ENCODE measurements at regions not wholly inside any gene's neighbourhood (a gene's known extent, or its start where the extent isn't known, plus 50 kb on each side); places are given as distances from the start of the nearest gene placed in this dataset.

DNA sequence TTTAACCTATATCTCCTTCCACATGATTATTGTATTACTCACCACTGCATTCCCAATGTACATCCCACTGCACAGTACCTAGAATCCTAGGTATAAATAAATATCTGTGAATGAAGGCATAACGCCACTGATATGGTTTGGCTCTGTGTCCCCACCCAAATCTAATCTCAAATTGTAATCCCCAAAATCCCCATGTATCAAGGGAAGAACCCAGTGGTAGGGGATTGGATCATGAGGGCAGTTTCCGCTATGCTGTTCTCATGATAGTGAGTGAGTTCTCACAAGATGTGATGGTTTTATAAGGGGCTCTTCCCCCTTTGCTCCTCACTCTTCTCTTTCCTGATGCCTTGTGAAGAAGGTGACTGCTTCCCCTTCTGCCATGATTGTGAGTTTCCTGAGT, 599.0 kb upstream of the ADGRL2 start:
- ATAC-seq: no peak
- CTCF ChIA-PET: no interaction called here
- in situ Hi-C loops (cut with HindIII; ENCODE audit: low pct_unique_long_range_greater_than_20kb, low sequenced_read_pairs): no loop called here

DNA sequence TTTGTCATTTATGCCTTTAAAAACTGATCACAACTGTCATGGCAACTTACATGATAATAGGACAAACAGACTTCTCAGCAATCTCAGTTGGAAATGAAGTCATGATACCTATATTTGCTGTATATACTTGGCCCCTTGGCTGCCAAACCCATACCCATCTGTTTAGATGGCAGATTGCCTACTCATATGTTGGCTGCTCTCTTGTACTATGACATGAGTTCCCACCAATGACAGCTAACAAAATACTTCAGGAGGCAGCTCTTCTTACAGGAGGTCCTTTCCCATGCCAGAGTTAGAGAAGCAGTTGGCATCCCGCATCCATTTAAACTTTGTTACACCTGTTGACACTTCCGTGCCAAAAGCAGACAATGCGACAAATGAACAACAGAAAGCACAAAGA, 603.1 kb upstream of the ADGRL2 start:
- Histone ChIP-seq H3K4me3 (ENCODE audit: low read depth in 2 of 2, low read length in 2 of 2) (no peak overlapping the region), H3K27ac (ENCODE audit: low read length) (no peak overlapping the region), H3K4me1 (ENCODE audit: control insufficient read depth, insufficient read depth, low read length) (no peaks in the 10 kb centered on the region), H3K27me3 (ENCODE audit: control insufficient read depth, insufficient read depth, low read length) (no peaks in the 10 kb centered on the region), H3K9me3 (ENCODE audit: control insufficient read depth, insufficient read depth, low read depth, low read length) (no peaks in the 10 kb centered on the region), H3K36me3 (ENCODE audit: control insufficient read depth, insufficient read depth, low read length) (no peaks in the 10 kb centered on the region; the same call in 1 of the 2 replicates)
- in situ Hi-C loops (cut with HindIII; ENCODE audit: low pct_unique_long_range_greater_than_20kb, low sequenced_read_pairs) (no loop called here), intact Hi-C loops (cut with micrococcal nuclease; ENCODE audit: unreplicated experiment) (no loop called here)
- no TSS peak for BruUV-seq (replicated peaks)
- DNase-seq (ENCODE audit: low read depth, low spot score): no peak
- TF ChIP-seq, protein P1, sequence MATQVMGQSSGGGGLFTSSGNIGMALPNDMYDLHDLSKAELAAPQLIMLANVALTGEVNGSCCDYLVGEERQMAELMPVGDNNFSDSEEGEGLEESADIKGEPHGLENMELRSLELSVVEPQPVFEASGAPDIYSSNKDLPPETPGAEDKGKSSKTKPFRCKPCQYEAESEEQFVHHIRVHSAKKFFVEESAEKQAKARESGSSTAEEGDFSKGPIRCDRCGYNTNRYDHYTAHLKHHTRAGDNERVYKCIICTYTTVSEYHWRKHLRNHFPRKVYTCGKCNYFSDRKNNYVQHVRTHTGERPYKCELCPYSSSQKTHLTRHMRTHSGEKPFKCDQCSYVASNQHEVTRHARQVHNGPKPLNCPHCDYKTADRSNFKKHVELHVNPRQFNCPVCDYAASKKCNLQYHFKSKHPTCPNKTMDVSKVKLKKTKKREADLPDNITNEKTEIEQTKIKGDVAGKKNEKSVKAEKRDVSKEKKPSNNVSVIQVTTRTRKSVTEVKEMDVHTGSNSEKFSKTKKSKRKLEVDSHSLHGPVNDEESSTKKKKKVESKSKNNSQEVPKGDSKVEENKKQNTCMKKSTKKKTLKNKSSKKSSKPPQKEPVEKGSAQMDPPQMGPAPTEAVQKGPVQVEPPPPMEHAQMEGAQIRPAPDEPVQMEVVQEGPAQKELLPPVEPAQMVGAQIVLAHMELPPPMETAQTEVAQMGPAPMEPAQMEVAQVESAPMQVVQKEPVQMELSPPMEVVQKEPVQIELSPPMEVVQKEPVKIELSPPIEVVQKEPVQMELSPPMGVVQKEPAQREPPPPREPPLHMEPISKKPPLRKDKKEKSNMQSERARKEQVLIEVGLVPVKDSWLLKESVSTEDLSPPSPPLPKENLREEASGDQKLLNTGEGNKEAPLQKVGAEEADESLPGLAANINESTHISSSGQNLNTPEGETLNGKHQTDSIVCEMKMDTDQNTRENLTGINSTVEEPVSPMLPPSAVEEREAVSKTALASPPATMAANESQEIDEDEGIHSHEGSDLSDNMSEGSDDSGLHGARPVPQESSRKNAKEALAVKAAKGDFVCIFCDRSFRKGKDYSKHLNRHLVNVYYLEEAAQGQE (IDR thresholded peaks at IDR 0.05; ENCODE audit: insufficient read depth in 1 of 2, low read depth in 2 of 2, low read length in 1 of 2): no peak
- TF ChIP-seq SIN3A (IDR thresholded peaks at IDR 0.05; ENCODE audit: borderline replicate concordance, insufficient read depth, low read depth, low read length): no peak
- no peak for TF ChIP-seq TCF7L2 (IDR thresholded peaks at IDR 0.05; ENCODE audit: low read depth, low read length)
- TF ChIP-seq POLR2AphosphoS5 (IDR thresholded peaks at IDR 0.05; ENCODE audit: low read depth, low read length): no peak
- TF ChIP-seq, protein P2, sequence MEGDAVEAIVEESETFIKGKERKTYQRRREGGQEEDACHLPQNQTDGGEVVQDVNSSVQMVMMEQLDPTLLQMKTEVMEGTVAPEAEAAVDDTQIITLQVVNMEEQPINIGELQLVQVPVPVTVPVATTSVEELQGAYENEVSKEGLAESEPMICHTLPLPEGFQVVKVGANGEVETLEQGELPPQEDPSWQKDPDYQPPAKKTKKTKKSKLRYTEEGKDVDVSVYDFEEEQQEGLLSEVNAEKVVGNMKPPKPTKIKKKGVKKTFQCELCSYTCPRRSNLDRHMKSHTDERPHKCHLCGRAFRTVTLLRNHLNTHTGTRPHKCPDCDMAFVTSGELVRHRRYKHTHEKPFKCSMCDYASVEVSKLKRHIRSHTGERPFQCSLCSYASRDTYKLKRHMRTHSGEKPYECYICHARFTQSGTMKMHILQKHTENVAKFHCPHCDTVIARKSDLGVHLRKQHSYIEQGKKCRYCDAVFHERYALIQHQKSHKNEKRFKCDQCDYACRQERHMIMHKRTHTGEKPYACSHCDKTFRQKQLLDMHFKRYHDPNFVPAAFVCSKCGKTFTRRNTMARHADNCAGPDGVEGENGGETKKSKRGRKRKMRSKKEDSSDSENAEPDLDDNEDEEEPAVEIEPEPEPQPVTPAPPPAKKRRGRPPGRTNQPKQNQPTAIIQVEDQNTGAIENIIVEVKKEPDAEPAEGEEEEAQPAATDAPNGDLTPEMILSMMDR (IDR thresholded peaks at IDR 0.05): no peak
- ChIA-PET POLR2A (no interaction called here), CTCF (no interaction called here)
- ATAC-seq: no peak

More for the DNA sequence above, 599.0 kb upstream of the ADGRL2 start:
- POLR2A ChIA-PET: no interaction called here
- no peaks in the 10 kb centered on the region for H3K4me1 ChIP-seq (ENCODE audit: control insufficient read depth, insufficient read depth, low read length)
- no peak overlapping the region for H3K27ac ChIP-seq (ENCODE audit: low read length)
- DNase-seq (ENCODE audit: low read depth, low spot score): no peak
- TF ChIP-seq, protein P2 (IDR thresholded peaks at IDR 0.05): no peak
- TF ChIP-seq POLR2AphosphoS5 (IDR thresholded peaks at IDR 0.05; ENCODE audit: low read depth, low read length): no peak
- no peak for TF ChIP-seq SIN3A (IDR thresholded peaks at IDR 0.05; ENCODE audit: borderline replicate concordance, insufficient read depth, low read depth, low read length)
- TF ChIP-seq, protein P1 (IDR thresholded peaks at IDR 0.05; ENCODE audit: insufficient read depth in 1 of 2, low read depth in 2 of 2, low read length in 1 of 2): no peak
- no peak for TF ChIP-seq TCF7L2 (IDR thresholded peaks at IDR 0.05; ENCODE audit: low read depth, low read length)
- no TSS peak for BruUV-seq (replicated peaks)
- H3K36me3 ChIP-seq (ENCODE audit: control insufficient read depth, insufficient read depth, low read length): no peaks in the 10 kb centered on the region
- intact Hi-C loops (cut with micrococcal nuclease; ENCODE audit: unreplicated experiment): no loop called here
- H3K4me3 ChIP-seq (ENCODE audit: low read depth in 2 of 2, low read length in 2 of 2): no peak overlapping the region
- H3K9me3 ChIP-seq (ENCODE audit: control insufficient read depth, insufficient read depth, low read depth, low read length): no peaks in the 10 kb centered on the region
- H3K27me3 ChIP-seq (ENCODE audit: control insufficient read depth, insufficient read depth, low read length): no peaks in the 10 kb centered on the region

Measured in Panc1 (cell line).